ENCODE measurements at regions not wholly inside any gene's neighbourhood (a gene's known extent, or its start where the extent isn't known, plus 50 kb on each side); places are given as distances from the start of the nearest gene placed in this dataset.

- no peak for DNase-seq
- WGBS, 2 donors, result 45 to 70% methylated on average over 2 of the region's 2 CpGs
- Histone ChIP-seq H3K4me1 (no peaks in the 10 kb centered on the region), H3K4me3 (replicated peaks in 1 of 3) (no peak overlapping the region), H3K36me3 (no peaks in the 10 kb centered on the region), H3K27ac (no peak overlapping the region), H3K9me3 (no peaks in the 10 kb centered on the region), H3K27me3 (no peaks in the 10 kb centered on the region)
- TF ChIP-seq CTCF (IDR thresholded peaks at IDR 0.05) (no peak), POLR2A (IDR thresholded peaks at IDR 0.05) (no peak)
- intact Hi-C loops (cut with DNase I), result no loop called here
Measured at GRCh38 chr14:40371011-40371410, 938.8 kb upstream of the FBXO33 start.

- Histone ChIP-seq H3K4me3 (replicated peaks in 1 of 3) (no peak overlapping the region), H3K27ac (no peak overlapping the region), H3K4me1 (no peaks in the 10 kb centered on the region), H3K36me3 (no peaks in the 10 kb centered on the region), H3K9me3 (no peaks in the 10 kb centered on the region), H3K27me3 (no peaks in the 10 kb centered on the region)
- TF ChIP-seq CTCF (IDR thresholded peaks at IDR 0.05) (no peak), POLR2A (IDR thresholded peaks at IDR 0.05) (no peak)
- intact Hi-C loops (cut with DNase I), result no loop called here
- no peak for DNase-seq
- 15 to 23% methylated on average over 2 of the region's 2 CpGs for WGBS, 2 donors
Measured at GRCh38 chr14:40368314-40368713, 936.1 kb upstream of the FBXO33 start.

- Histone ChIP-seq H3K27ac (no peak overlapping the region), H3K27me3 (no peaks in the 10 kb centered on the region), H3K9me3 (no peaks in the 10 kb centered on the region), H3K4me1 (no peaks in the 10 kb centered on the region), H3K4me3 (replicated peaks in 1 of 3) (no peak overlapping the region), H3K36me3 (no peaks in the 10 kb centered on the region)
- intact Hi-C loops (cut with DNase I), result no loop called here
- DNase-seq, result no peak
- TF ChIP-seq POLR2A (IDR thresholded peaks at IDR 0.05) (no peak), CTCF (IDR thresholded peaks at IDR 0.05) (no peak)
Measured at GRCh38 chr14:40367717-40368116, 935.5 kb upstream of the FBXO33 start.

- DNase-seq, result no peak
- Histone ChIP-seq H3K4me3 (replicated peaks in 1 of 3) (no peak overlapping the region), H3K9me3 (no peaks in the 10 kb centered on the region), H3K27me3 (no peaks in the 10 kb centered on the region), H3K27ac (no peak overlapping the region), H3K4me1 (no peaks in the 10 kb centered on the region), H3K36me3 (no peaks in the 10 kb centered on the region)
- intact Hi-C loops (cut with DNase I), result no loop called here
- TF ChIP-seq POLR2A (IDR thresholded peaks at IDR 0.05) (no peak), CTCF (IDR thresholded peaks at IDR 0.05) (no peak)
- WGBS, 2 donors, result 81 to 83% methylated on average over 2 of the region's 2 CpGs
Measured at GRCh38 chr14:40365305-40365704, 933.1 kb upstream of the FBXO33 start.

GRCh38 chr14:40362856-40363255 is 930.6 kb upstream of the FBXO33 start:
- TF ChIP-seq CTCF (IDR thresholded peaks at IDR 0.05) (no peak), POLR2A (IDR thresholded peaks at IDR 0.05) (no peak)
- H3K4me3 ChIP-seq (replicated peaks in 1 of 3), result no peak overlapping the region
- no peak overlapping the region for H3K27ac ChIP-seq
- no peaks in the 10 kb centered on the region for H3K9me3 ChIP-seq
- WGBS, 2 donors, result 42 to 48% methylated on average over 1 of the region's 1 CpG
- intact Hi-C loops (cut with DNase I), result no loop called here
- H3K36me3 ChIP-seq, result no peaks in the 10 kb centered on the region
- H3K27me3 ChIP-seq, result no peaks in the 10 kb centered on the region
- no peak for DNase-seq
- H3K4me1 ChIP-seq, result no peaks in the 10 kb centered on the region
